Prostate gland (tissue), 2 donors: ENCODE measurements at regions not wholly inside any gene's neighbourhood (a gene's known extent, or its start where the extent isn't known, plus 50 kb on each side); places are given as distances from the start of the nearest gene placed in this dataset.

Source experiments
- CTCF ChIP-seq, 4 experiments: fragments of 200-600 bp in 2 of 4; fragments of 450-650 bp in 2 of 4; sonication (generic) in 2 of 4; IDR thresholded peaks; 1 replicate in 3 of 4; 2 replicates in 1 of 4; pipeline ENCODE4 v1.5.1; 2016 to 2019; ENCODE audit warnings: antibody characterized with exemption in 4 of 4, mild to moderate bottlenecking in 2 of 4, moderate library complexity in 2 of 4
- POLR2A ChIP-seq: fragments of 450-650 bp; IDR thresholded peaks from one replicate; pipeline ENCODE4 v1.6.1; 2016; ENCODE audit warnings: antibody characterized with exemption, mild to moderate bottlenecking
- POLR2AphosphoS5 ChIP-seq: sonication (generic); formaldehyde crosslinking; IDR thresholded peaks from one replicate; pipeline ENCODE4 v1.6.1; 2017; ENCODE audit warnings: antibody characterized with exemption

- TF ChIP-seq CTCF (IDR thresholded peaks at IDR 0.05) (no peak), POLR2A (no peak), POLR2AphosphoS5 (peak; percentile 71)
These were observed 146.3 kb downstream of the SNX19 start for GRCh38 chr11:130769782-130770535.
